Fibroblast of lung (primary cell): ENCODE measurements at regions not wholly inside any gene's neighbourhood (a gene's known extent, or its start where the extent isn't known, plus 50 kb on each side); places are given as distances from the start of the nearest gene placed in this dataset.

Experiments used
- EZH2 ChIP-seq: IDR thresholded peaks from 2 replicates; pipeline ENCODE4 v1.5.1; 2012; ENCODE audit warnings: low read length, control low read depth, mild to moderate bottlenecking; ENCODE audit errors: missing control alignments
- TF ChIP-seq, protein P1 (sequence below), 2 donors: IDR thresholded peaks in 1 of 2; conservative IDR thresholded peaks in 1 of 2; 1 replicate in 1 of 2; 2 replicates in 1 of 2; pipeline ENCODE4 v1.5.1; 2011 to 2012; ENCODE audit warnings: low read length in 2 of 2, control low read depth in 1 of 2, inconsistent platforms in 1 of 2, low read depth in 1 of 2, mild to moderate bottlenecking in 1 of 2

DNA sequence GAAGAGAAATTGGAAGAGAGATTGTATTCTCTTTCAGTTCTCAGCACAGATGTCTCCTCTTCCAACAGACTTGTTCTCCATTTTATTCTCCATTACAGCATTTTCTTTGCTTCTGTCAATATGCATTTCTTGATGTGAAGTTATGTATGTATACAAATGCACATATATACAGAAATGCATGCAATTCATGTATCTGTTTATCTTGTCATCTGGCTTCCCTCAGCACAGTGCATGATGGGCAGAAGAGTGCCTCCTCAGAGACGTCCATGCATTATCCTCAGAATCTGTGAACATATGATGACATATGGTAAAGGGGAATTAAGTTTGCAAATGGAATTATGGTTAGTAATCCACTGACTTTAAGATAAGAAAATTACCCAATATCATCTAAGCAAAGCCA, 106.7 kb upstream of the VWC2 start:
- TF ChIP-seq, protein P1, sequence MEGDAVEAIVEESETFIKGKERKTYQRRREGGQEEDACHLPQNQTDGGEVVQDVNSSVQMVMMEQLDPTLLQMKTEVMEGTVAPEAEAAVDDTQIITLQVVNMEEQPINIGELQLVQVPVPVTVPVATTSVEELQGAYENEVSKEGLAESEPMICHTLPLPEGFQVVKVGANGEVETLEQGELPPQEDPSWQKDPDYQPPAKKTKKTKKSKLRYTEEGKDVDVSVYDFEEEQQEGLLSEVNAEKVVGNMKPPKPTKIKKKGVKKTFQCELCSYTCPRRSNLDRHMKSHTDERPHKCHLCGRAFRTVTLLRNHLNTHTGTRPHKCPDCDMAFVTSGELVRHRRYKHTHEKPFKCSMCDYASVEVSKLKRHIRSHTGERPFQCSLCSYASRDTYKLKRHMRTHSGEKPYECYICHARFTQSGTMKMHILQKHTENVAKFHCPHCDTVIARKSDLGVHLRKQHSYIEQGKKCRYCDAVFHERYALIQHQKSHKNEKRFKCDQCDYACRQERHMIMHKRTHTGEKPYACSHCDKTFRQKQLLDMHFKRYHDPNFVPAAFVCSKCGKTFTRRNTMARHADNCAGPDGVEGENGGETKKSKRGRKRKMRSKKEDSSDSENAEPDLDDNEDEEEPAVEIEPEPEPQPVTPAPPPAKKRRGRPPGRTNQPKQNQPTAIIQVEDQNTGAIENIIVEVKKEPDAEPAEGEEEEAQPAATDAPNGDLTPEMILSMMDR (conservative IDR thresholded peaks at IDR 0.05 in 1 of 2, IDR thresholded peaks at IDR 0.05 in 1 of 2; ENCODE audit: low read depth in 1 of 2, low read length in 2 of 2): no peak
- no peak for TF ChIP-seq EZH2
